ENCODE measurements at regions not wholly inside any gene's neighbourhood (a gene's known extent, or its start where the extent isn't known, plus 50 kb on each side); places are given as distances from the start of the nearest gene placed in this dataset.

DNA sequence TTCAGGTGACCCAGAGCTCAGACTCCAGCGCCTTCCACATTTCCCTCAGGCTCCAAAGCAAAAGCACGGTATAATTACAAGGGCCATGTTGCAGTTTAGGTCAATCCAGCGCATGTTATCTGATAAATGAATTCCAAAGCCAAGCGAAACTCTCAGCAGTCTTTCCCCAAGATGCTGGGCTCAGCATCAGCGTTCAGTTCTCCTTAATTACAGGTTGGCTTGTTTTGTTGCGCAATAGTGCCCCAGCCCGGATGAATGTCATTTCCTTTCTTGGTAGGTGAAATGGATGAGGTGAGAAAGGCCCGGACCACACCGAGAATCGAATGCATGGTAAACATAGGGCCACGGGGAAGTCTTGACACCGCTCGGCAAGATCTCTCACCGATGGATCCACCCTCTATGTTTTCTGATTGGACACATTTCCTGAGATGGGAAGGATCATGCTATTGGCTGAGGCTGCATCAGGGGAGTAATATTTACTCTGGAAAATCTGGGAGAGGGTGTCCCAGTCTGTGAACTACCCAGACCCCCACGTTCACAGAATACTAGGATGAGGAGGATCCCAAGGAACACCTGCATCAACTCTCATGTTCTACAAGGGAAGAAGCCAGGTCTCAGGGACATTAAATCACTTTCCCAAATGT lies 221.2 kb upstream of the ANKRD55 start:
- DNase-seq: no peak

DNA sequence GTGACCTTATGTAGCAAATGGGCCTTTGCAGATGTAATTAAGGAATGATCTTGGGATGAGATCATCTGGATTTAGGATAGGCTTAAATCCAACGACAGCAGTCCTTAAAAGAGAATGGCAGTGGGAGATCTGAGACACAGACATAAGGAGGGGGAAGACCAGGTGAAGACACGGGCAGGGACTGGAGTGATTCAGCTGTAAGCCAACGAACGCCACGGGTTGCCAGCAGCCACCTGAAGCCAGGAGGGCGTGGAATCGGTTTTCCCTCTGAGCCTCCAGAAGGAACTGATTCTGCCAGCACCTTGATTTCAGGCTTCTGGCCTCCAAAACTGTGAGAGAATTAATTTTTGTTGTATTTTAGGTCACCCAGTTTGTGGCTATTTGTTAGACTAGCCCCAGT lies 218.6 kb upstream of the ANKRD55 start:
- no peak for DNase-seq

GRCh38 chr5:56450766-56451165 lies 217.6 kb upstream of the ANKRD55 start:
- no peak for DNase-seq

- DNase-seq: no peak
Observed at GRCh38 chr5:56449071-56449640, 216.0 kb upstream of the ANKRD55 start.

DNA sequence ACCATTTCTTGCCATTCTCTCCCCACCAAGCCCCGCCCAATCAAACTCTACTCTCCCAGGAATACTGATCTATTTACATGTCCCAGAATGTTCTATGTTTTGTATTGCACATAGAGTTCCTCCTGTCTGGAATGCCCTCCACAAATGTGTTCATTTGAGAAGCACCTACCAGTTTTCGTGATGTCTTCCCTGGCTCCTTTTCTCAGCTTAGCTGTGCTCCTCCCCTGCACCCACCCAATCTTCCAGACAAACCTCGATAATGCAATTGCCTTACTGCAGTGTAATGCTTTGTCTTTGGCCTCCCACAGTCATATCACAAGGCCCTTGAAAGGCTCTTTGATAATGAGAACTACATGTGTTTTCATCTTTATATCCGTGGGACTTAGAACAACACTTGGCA lies 214.5 kb upstream of the ANKRD55 start:
- DNase-seq: no peak

DNA sequence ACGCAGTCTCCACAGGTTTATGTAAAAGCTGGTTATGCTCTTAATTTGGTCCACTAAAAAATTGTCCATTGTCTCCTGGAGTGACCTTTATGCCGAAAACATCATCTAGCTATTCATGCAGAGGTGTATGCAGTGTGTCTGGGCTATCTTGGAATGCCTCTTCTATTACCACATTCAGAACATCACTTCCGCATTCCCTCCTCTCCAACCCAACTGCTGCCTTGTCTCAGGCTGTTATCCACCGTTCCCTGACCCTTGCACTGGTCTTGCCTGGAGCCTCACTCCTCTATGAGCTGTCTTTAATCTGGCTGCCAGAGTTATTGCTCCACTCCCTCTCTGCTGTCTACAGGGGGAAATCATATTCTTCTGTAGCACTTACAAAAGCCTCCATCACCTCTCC lies 214.1 kb upstream of the ANKRD55 start:
- no peak for DNase-seq

DNA sequence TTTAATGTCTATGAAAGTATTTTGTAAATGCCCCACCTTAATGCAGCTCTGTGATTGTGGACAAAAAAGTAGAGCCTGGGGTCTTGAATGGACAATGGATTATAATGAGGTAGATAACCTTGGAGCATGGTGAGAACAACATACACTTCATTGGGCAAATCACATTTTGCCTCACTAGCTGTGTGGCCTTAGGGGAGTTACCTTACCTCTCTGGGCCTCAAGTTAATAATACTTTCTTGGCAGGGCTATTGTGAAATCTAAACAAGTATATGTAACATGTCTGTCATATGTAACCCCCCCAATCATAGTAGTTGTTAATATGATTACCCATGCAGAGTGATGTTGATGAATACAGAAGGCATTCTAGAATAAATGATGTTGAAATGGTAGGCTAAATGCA lies 213.6 kb upstream of the ANKRD55 start:
- no peak for DNase-seq

- no peak for DNase-seq
Observed at GRCh38 chr5:56443826-56444225, 210.7 kb upstream of the ANKRD55 start.

DNA sequence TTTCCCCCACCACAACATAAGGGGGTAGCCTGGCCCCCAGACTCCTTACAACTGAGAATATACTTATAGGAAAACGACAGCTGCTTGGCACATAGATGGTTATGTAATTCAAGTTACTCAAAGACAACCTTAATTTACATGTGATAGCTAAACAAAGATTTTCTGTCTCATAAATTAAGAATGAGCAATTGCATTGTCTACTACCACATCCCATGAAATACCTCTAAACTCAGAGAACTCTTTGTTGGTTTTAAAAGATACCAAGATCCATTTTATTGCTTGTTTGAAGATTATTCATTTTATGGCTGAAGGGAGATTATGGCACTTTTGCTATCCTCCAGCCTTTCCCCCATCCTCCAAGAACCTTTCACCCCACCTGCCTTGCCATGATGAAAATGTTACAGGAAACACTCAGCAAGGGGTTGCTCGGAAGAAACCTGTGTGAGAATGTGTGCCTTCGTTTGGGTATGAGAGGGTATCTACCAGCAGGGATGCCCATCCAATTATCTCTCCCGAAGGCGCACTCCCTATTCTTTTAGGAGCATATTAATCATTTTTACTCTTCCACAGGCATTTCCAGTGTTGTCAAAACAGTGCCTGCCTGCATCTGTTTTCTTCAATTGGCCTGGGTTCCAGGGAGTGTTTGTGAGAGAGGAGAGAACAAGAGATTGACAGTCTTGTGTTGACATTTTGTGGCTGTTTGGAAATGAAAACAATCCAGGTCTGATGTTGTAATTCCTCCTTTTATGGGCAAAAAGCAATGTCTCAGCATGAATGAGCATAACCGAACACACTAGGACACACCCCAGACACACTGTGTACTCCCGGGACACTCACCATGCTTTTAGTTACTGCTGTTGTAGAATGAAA lies 208.0 kb upstream of the ANKRD55 start:
- DNase-seq: no peak

- DNase-seq: no peak
Observed at GRCh38 chr5:56434986-56435385, 201.9 kb upstream of the ANKRD55 start.

- no peak for DNase-seq
Observed at GRCh38 chr5:56433039-56433617, 200.0 kb upstream of the ANKRD55 start.

GRCh38 chr5:56432321-56432720 lies 199.2 kb upstream of the ANKRD55 start:
- DNase-seq: no peak

- no peak for DNase-seq
Observed at GRCh38 chr5:56430422-56430821, 197.3 kb upstream of the ANKRD55 start.

- no peak for DNase-seq
Observed at GRCh38 chr5:56429110-56429561, 196.0 kb upstream of the ANKRD55 start.

- peak; percentile 18 for DNase-seq
Observed at GRCh38 chr5:56426693-56427092, 193.6 kb upstream of the ANKRD55 start.

- no peak for DNase-seq
Observed at GRCh38 chr5:56422076-56422762, 189.1 kb upstream of the ANKRD55 start.

DNA sequence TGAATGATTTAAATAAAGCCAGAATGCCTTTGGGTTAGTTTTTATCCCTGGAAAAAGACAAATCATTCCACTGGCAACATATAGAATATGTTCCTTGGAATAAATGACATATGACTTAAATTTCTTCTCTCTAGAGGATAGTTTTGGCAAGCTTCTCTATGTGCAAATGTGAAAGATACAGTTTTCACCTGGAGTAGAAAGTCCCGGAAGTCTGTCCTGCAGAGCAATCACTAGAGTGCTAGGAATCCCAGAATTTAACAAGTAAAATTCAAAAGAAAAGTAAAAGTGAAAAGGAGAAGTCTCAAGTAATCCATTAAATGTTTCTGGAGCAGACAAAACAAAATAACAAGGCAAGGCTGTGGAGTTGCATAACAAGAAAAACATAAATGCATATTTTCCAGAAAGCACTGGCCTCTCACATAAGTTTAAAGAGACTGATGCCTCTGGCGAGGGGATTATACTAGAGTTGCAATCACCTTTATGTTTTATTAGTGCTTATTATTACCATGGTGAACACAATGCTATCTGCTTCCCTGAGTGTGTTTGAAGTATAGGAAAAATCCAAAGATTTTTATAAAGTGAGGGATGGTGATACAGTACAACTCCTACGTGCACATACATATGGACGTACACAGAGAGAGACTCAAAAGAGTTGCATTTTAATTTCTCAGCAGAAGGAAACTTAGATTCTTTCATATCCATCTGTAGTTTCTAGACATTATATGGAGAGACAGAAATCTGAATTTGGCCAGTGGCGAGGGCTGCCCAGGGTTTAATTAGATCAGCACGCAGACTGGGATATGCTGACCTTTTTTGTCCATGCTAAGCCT lies 188.3 kb upstream of the ANKRD55 start:
- DNase-seq: no peak

- DNase-seq: no peak
Observed at GRCh38 chr5:56420323-56420722, 187.2 kb upstream of the ANKRD55 start.

- DNase-seq: no peak
Observed at GRCh38 chr5:56419667-56420066, 186.5 kb upstream of the ANKRD55 start.

- DNase-seq: no peak
Observed at GRCh38 chr5:56415356-56415765, 182.2 kb upstream of the ANKRD55 start.

GRCh38 chr5:56414066-56414465 lies 180.9 kb upstream of the ANKRD55 start:
- DNase-seq: no peak

DNA sequence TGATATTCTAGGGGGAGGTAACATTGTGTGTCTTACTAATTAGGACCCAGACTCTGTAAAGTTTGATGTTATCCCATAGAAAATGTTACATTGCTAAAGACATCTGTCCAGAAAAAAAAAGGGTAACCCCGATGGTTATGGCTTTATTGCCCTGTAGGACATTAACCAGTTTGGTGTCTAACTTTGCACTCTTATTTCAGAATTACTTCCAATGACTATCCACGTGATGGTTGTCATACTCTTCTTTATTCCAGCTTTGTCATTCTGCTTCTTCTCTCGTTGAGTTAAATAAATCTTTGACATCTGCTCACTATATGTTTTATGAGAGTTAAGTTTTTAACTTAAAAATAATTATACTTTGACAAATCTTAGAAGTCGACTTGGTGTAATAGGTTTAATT lies 180.4 kb upstream of the ANKRD55 start:
- DNase-seq: no peak

Data from DMS 273 treated with DMSO at 0.1 percent for 48 hours (cell line).